Dermis microvascular lymphatic vessel endothelial cell (primary cell): ENCODE measurements at regions not wholly inside any gene's neighbourhood (a gene's known extent, or its start where the extent isn't known, plus 50 kb on each side); places are given as distances from the start of the nearest gene placed in this dataset.
"Not testable (repeated sequence)": the region's sequence is repeated elsewhere in the genome, so short reads cannot be mapped to it uniquely, and the experiment has no call there.

ENCODE experiments used
- DNase-seq, 2 donors: peaks; one replicate each; pipeline versions ENCODE4 v3.0.0 to v3.0.0-alpha.2; 2010; ENCODE audit warnings: low read depth in 2 of 2

GRCh38 chr1:144031550-144031949 lies 59.8 kb upstream of the FAM72C start:
- not testable (repeated sequence) for DNase-seq

- not testable (repeated sequence) for DNase-seq
Observed at GRCh38 chr1:144026022-144026421, 54.2 kb upstream of the FAM72C start.

GRCh38 chr1:144021690-144022384 lies 50.1 kb upstream of the FAM72C start:
- not testable (repeated sequence) for DNase-seq
